GM19452 (cell line): ENCODE measurements at regions not wholly inside any gene's neighbourhood (a gene's known extent, or its start where the extent isn't known, plus 50 kb on each side); places are given as distances from the start of the nearest gene placed in this dataset.

Source experiments
- ATAC-seq: cut with Tn5 transposase; IDR thresholded peaks from one replicate; pipeline ENCODE4 v1.9.1; 2021; ENCODE audit not compliant: unreplicated experiment

GRCh38 chr19:29421196-29421545 is 104.6 kb upstream of the VSTM2B start:
- no peak for ATAC-seq

- no peak for ATAC-seq
Observed at GRCh38 chr19:29422047-29422446, 103.7 kb upstream of the VSTM2B start.

DNA sequence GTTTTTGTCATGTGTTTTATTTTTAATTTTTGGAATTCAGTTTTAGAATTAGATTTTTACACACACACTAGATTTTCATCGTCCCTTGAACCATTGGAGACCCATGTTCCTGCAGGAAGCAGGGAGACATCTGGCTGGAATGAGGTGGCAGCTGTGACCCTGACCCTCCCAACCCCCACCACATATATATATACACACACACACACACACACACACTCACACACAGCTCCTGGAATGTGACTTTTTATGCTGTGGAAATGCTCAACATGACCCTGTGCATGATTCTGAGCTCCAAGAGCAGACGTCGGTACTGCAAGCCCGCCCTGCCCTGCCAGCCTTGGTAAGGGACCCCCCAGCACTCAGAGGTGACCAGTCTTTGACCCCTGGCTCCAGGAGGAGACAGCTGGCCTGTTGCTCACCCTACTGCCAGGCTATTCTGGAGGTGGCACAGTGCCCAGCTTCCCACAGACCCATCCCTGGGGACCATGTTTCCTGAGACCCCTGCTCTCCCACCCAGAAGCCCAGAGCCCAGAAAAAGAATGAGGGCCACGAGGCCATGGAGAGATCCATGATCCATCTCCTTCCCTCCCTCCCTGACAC is 103.2 kb upstream of the VSTM2B start:
- ATAC-seq: no peak

DNA sequence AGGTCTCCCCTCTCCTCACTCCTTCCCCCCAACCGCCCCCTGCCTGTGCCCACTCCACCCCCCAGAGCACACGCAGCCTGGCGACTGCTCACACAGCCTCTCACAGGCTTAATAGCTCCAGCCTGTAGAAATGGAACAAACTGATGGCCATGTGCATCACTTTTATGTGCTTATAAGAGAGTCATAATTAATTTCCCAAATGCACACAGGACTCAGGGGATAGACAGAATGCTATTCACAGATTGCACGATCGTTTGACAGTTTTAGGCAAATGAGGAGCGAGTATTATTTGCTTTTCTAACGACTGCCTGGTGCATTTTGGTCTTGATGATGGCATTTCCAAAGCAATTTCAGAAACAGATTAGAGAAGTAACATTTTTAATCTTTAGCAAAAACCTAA is 97.7 kb upstream of the VSTM2B start:
- no peak for ATAC-seq

DNA sequence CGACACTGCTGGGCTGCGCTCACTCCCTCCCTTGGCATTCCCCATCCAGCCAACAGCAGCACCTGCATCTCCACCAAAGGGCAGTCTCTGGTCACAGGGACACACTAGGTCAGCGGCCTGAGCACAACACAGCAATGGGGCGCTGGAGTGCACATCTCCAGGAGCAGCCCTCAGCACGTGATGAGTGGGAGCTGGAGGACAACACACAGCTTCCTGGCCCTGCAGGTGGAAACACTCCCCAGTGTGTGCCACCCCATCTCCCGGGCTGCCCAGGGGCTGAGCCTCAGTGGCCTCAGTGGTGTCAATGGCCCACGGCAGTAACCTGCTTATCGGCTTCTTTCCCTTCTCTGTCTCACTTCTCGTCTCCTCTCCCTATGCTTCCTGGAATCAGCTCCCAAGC is 96.8 kb upstream of the VSTM2B start:
- no peak for ATAC-seq

DNA sequence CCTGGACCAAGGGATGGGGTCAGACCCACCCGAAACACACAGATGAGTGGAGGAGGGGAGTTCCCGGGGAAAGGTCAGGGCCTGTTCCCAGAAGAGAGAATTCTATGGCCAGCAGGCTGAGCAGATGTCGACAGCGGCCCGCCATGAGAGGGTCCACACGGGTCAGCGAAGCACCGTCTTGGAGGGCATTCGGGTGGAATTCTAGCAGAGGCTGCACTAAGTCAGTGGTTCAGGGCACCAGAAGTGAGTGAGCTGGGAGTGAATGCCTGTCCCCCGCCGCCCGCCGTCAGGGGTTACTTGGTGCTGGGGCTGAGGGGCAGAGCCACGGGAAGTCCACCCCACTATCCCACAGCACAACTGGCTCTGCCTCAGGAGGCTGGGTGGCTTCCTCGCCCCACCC is 96.2 kb upstream of the VSTM2B start:
- ATAC-seq: no peak

DNA sequence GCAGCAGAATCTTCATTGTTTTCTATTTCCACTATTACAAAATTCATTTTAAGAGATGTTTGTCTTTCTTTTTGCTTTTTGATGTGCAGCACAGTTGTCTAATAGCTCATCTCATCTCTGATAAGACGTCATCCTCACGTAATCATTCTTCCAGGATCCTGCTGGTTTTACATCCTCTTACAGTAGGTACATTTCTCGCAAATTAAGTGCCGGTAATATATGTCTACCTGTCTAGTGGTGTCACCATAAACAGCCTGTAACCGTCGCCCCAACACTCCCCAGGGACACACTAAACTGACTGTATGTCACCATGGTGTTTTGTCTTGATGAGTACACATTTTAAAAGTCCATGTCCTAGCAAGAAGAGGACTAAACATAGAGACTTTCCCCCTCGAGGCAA is 94.5 kb upstream of the VSTM2B start:
- no peak for ATAC-seq

- no peak for ATAC-seq
Observed at GRCh38 chr19:29432677-29433076, 93.1 kb upstream of the VSTM2B start.

DNA sequence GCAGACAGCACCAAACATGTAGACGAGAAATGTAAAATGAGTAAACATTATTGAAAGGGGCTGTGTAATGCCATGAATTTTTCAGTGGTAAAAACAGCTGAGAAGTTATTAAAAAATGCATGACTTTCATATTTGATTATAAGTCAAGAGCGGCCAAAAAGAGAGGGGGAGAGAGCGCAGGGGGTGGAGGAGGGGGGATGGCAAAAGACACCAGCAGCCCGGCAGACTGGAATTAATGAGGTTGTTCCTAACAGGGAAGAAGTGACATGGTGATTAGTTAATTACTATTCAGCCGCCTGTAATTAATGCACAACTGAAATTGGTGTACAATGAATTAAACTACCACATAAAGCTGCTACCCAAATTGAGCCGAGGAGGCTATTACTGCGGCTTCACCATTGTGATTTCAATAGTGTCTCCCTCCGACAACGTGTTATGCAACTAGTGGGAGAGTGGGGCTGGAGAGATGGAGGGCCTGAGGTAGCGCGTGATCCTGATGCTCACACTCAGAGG is 89.1 kb upstream of the VSTM2B start:
- no peak for ATAC-seq

GRCh38 chr19:29439021-29439420 is 86.8 kb upstream of the VSTM2B start:
- no peak for ATAC-seq

GRCh38 chr19:29439688-29440550 is 85.9 kb upstream of the VSTM2B start:
- ATAC-seq: no peak

GRCh38 chr19:29442094-29442493 is 83.7 kb upstream of the VSTM2B start:
- no peak for ATAC-seq

DNA sequence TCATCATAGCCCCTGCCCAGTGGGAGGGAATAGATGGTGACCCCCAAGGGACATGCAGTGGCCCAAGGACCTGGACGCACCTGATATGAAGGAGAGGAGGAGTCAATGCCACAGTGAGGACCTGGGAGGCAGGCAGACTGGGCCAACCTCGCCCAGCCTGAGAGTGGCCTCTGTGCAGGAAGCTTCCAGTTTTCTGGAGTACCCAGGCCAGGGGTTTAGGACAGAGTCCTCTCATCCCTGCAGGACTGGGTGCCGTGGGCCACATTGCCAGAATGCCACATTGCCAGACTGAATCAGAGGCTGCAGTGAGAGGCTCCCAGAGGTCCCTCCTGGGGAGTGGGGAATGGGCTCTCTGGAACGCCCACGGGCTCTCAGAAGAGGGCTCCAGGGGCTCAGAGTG is 82.9 kb upstream of the VSTM2B start:
- ATAC-seq: no peak

GRCh38 chr19:29445246-29445645 is 80.5 kb upstream of the VSTM2B start:
- ATAC-seq: no peak

DNA sequence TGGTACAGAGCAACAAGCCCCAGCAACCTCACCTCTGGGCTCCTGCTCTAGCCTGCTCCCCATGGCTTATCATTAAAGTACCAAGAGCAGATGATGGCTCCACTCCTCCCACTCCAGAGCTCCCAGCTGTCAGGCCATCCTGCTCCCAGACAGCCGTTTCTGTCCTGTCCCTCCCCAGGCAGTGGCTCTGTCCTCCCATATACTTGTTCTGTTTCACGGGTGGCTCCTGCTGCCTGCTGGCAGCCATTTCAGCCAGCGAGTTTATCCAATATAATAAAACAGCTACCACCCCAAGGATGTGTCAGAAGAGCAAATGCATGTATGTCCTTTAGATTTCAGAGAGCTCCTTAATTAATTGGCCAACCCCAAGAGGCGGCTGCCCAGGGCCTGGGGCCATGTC is 79.4 kb upstream of the VSTM2B start:
- no peak for ATAC-seq

DNA sequence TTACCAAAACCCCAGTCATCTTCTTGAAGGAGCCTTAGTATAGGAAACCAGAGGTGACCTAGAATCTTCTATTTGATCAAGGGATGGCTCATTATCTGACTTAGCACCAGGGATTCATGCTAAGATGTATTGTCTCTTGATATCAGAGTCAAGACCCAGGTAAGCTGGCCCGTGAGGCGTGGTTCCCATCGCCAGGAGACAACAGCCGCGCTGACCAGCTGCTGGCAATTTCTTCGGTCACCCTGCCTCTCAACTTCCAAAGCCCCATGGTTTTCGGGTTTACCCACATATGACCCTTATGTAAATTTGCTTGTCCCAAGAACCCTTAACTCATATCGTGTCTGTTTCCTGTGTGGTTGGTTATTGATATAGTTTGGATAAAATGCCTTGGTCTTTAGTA is 77.7 kb upstream of the VSTM2B start:
- ATAC-seq: no peak

- no peak for ATAC-seq
Observed at GRCh38 chr19:29449371-29449770, 76.4 kb upstream of the VSTM2B start.

- no peak for ATAC-seq
Observed at GRCh38 chr19:29450306-29450705, 75.5 kb upstream of the VSTM2B start.

DNA sequence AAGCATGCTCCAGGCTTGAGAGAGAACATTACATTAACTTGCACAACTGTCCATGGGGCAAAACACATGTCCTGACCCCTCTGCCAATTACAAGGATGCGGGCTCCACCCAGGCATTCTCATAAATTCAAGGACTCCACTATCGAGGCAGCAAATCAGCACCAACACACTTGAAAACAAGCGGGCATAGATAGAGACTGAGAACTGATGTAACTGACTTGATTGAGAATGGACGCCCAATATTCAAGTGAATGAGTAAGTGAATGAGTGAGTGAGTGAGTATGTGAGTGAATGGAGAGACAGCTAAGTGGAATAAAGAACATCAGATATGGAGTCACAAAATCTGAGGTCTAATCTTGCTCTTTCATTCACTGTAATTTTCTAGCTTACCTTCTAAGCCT is 75.0 kb upstream of the VSTM2B start:
- ATAC-seq: no peak

DNA sequence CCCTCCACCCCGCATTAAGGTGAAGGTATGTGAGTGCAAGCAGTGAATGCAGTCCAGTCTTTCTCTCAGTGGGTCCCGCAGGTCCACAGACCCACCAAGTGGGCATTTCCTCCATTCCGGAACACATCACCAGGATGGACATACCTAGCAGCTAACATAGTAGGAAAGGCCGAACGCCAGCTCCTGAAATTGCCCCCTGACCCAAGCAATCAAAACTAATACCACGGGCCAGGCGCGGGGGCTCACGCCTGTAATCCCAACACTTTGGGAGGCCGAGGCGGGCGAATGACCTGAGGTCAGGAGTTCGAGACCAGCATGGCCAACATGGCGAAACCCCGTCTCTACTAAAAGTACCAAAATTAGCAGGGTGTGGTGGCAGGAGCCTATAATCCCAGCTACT is 71.7 kb upstream of the VSTM2B start:
- no peak for ATAC-seq

GRCh38 chr19:29457413-29457812 is 68.4 kb upstream of the VSTM2B start:
- no peak for ATAC-seq

- no peak for ATAC-seq
Observed at GRCh38 chr19:29467824-29468401, 57.9 kb upstream of the VSTM2B start.
